Umbilical cord (tissue), 1 donor: ENCODE measurements at regions not wholly inside any gene's neighbourhood (a gene's known extent, or its start where the extent isn't known, plus 50 kb on each side); places are given as distances from the start of the nearest gene placed in this dataset.

Experiments
- DNase-seq: peaks from one replicate; pipeline ENCODE4 v3.0.0-alpha.2; 2015; ENCODE audit warnings: low spot score

DNA sequence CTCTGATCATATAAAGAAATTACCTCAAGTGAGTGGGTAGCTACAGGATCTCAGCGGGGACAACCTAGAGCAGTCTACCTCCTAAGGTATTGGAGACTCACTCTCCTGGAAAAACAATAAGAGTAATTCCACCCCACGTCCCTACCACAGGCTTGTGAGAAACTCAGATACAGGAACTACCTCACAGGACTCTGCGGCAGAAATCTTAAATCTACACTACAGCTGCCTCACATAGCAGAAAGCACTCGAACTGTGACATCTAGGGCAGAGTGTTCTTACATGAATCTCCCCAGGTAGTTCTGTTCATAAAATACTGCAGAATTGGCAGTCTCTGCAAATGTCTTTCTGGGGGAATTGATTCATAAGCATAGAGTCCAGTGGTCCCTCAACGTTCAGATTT, 382.9 kb upstream of the IL12A start:
- no peak for DNase-seq

DNA sequence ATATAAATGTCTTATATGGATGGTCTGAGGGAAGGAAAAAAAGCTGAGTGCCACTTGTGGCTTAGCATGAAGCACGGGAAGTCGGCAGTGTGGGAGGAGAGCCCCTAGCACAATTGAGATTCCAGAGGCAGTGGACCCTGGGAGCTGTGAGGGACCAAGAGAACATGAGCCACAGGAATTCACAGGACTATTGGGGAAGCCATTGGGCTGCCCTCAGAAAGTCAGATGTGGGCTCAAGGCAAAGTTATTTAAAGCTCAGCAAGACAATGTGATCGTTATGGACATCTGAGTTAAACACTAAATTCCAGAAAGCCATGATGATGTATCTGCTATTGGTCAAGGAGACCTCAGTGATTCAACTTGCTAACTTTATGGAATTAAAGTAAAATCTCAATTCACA, 380.8 kb upstream of the IL12A start:
- no peak for DNase-seq

DNA sequence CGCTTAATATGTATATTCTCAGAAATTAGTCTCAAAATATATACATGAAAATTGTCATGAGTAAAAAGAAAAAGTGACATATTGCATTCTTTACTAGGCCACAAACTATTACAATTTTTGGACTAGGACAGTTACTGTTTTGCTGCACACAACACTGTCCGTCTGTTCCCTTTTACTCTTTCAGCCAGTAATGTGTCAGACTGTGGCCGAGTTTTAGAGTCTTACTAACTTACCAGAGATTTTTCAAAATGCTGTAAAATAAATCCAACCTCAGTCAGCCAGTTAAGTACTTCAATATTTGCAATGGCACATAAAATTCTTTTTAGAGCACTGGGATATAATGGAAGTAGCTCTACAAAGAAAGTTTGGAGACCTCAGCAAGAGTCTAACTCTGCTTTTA, 380.3 kb upstream of the IL12A start:
- DNase-seq: peak; percentile 70

DNA sequence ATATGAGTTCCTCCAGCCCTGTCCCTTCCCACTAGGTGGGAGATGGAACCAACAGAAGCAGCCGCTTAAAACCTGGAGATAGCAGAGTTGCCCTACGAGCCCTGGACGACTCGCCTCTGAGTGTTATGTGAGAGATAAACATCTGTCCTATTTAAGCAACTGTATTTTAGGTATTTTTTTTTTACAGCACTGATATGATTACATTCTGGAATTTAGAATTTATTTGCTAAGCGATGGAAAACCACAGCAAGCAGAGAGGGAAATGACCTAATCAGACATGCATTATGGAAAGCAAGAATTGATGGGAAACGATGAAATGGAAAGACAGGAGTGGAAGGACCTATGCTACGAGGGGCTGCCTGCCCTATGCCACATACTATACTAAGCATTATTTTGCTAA, 379.0 kb upstream of the IL12A start:
- DNase-seq: no peak

DNA sequence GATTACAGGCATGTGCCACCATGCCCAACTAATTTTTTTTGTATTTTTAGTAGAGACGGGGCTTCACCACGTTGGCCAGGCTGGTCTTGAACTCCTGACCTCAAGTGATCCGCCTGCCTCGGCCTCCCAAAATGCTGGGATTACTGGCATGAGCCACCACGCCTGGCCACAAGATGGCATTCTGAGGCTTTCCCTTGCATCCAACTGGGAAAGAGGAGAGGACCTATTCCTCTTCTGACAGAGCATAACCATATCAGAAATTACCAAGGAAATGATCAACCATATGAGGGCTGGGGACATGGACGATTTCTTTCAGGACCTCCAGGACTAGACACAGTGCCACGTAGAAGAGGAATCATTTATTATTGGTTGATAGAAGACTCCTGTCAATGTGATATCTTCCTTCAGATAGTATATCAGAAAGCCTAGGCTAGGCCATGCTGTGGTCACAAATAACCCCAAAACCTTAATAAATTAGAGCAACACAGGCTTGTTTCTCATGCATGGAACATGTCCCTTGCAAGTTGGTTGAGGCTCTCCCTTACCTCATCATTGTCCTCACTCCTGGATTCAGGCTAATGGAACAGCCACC, 372.3 kb upstream of the IL12A start:
- DNase-seq: peak; percentile 49

DNA sequence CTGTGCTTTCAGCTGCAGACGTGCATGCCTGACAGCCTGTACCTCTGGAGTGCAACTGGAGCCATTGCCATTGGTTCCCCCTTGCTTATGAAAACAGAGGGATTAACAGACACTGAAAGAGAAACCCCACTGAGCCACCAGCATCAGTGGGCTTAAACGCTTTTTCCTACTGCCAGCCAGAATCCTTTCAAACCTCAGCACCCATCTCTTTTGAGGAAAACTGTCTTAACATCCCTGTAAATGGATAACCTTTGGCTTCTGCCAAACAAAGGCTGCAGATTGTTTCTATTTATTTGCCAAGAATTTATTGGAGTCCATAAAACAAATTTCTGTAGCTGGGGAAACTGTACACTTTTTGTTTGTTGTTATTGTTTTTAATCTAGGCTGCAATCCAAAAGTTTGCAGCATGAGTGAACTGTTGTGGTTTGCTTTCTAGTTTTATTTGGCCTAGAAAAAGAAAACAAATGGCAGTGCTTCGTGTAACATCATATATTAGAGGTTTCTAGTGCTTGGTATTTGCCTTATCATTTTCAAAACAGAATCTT, 369.2 kb upstream of the IL12A start:
- peak; percentile 4 for DNase-seq

DNA sequence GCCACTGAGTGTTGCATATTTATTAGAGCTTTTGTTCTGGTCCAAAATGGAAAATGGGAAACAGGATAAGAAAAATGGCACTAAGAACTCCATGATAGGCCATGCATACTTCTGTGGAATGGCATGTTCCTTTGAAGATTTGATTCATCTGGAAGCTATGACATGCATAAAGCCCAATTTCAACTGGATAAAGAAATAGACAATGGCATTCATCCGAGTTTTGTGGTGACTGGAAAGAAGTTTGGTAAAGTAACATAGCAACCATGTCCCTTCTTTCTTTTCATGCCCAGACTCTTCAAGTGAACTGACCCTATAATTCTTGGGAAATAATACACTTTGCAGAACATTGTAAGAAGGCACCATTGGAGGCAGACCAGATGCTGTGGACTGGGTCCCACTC, 368.4 kb upstream of the IL12A start:
- DNase-seq: no peak

DNA sequence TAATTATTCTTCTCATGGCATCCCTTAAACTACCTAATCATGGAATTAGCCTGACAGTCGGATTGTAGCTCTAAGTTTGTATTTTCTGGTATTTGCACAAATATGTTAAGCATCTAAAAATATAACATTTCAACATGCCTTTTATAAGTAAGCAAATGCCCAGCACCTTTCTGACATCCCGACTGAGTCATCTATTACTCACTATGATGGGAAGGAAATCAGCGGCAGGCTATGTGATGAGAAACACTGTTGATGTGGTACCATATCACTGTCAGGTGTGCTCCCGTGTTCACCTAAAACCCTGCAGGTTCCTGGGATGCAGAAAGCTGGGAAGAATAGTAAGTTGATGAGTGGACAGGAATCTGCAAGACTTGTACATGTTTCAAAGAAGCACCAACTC, 367.8 kb upstream of the IL12A start:
- DNase-seq: no peak

DNA sequence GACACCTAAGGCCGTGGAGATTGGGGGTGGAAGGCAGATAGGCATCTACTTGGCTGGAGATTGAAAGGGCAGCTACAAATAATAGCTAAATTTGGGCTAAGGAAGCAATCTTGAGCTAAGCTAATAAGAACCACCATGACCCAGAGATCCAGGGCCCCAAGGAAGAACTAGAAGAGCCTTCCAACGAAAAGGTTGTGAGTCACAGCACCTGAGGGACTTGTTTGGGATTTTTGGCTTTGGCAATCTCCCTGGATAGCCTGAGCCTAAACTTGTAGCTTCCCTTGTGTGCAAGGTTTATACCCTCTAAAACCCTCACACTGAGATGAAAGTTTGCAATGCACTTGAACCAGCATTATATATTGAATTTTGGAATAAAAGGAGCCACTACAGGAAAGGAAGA, 364.0 kb upstream of the IL12A start:
- no peak for DNase-seq

DNA sequence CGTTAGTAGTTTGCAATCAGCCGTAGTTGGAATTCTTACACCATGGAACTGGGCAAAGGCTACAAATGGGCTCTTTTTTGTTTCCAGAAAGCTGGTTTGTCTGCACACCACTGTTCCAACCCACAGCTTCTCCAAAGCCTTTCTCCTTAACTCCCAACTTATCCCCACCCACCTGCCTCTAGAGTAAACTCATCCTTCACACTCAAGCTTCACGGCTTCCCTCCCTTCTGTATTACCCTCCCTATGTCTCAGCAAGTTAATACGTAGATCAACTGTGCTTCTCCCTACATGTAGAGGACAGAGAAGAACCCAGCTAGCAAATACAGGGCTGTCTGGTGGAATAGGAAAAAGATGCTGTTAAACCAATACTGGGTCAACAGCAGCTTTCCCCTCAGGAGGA, 363.0 kb upstream of the IL12A start:
- DNase-seq: no peak

DNA sequence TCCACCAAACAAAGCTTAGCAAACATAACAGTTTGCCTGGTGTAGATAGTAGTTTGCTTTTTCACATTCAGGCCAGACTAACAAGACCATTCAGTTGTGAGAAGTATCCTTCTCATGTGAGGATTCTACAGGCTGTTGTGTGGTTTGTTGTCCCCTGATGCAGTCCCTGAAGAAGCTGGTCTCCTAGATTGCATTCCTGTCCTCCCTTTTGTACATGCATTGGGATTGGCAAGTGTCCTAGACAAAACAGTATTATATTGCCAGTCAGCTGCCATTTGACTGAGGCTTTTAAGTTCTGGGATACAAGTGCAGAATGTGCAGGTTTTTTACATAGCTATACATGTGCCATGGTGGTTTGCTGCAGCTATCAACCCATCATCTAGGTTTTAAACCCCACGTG, 362.0 kb upstream of the IL12A start:
- DNase-seq: no peak

DNA sequence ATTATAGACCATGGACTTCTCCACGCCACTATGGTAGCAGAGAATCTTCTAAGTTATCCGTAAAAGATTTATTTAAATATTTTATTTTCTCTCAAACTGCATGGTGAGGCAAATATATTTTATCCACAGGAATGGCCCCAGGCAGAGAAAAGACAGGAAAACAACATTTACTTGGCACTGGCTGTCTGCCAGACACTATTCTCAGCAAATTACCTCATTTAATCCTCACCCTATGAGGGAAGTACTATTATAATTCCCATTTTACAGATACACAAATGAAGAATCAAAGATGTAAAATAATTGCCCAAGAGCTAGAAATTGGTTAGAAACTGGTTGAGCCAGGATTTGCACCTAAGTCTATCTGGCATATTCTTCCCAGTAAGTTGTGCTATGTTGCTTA, 361.4 kb upstream of the IL12A start:
- DNase-seq: no peak

DNA sequence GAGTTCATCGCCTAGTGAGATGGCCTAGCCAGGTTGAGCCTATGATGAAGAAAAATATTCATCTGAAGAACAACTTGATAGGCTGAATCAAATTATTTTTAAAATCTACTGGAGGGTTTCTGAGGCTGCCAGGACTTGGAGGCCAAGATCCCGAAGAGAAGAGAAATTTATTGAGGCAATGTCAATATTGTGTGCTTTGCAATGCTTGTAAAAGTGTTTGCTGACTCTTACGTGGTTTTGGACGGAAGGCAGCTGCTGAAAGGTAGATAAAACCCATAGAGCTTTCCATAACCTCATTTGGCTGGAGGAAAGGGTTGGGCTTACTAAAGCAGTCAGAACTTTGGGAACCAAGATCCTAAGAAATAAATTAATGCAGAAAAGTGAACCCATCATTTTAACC, 361.0 kb upstream of the IL12A start:
- DNase-seq: no peak

DNA sequence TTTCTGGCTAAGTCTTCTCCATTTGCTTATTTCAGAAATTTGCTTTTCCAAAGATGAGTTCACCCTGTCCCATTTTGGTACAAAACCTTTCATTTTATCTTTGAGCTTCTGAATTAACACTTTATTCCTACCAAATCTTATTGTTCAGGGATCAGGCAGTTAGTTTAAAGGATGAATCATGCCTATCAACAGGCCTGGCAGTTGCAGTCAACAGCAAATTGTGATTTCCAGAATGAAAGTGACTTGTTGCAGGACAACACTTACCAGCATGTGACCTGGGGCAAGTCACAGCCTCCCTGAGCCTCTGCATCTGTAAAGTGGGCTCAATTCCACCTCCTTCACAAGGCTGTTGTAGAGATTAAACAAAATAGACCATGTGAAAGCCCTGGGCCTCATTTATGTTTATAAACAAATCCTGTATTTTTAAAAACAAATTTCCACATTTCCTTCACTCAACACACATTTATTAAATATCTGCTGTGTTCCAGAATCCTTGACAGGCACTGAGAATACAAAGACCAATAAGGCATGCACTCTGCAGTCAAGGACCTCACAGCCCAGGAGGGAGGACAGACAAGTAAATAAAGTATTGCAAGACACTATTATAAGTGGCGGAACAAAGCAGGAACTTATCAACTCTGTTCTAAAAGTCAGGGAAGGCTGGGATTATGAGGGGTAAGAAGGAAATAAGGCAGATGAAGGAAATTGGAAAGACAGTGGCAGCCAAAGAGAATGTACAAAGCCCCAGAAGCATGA, 359.1 kb upstream of the IL12A start:
- no peak for DNase-seq

DNA sequence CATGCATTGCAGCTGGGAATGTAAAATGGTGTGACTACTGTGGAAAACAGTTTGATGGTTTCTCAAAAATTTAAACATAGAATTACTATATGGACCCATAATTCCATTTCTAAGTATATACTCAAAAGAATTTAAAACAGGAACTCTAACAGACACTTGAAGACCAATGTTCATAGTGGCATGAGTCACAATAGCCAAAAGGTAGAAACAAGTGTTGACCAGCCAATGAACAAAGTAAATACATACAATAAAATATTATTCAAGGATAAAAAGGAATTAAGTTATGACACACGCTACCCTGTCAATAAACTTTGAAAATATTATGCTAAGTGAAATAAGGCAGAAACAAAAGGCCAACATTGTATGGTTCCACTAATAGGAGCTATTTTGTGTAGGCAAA, 357.4 kb upstream of the IL12A start:
- DNase-seq: no peak

DNA sequence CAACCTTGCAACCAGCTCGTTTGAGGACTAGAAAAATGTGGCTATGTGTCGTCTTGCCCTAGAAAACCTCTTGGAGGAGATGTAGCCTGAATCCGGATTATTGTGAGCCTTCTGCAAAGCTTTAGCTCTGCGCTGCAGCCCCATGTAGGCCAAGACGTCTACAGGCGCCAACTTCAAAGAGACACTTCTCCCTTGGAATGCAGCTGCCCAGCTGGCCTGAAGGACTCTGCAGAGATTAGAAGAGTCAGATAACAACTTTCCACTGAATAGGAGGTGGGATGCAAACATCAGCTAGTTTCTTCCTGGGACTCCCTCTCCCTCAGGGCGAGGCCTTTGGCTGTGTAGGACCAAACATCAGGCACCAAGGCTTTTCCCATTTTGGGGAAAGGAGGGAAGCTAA, 356.5 kb upstream of the IL12A start:
- peak; percentile 5 for DNase-seq

DNA sequence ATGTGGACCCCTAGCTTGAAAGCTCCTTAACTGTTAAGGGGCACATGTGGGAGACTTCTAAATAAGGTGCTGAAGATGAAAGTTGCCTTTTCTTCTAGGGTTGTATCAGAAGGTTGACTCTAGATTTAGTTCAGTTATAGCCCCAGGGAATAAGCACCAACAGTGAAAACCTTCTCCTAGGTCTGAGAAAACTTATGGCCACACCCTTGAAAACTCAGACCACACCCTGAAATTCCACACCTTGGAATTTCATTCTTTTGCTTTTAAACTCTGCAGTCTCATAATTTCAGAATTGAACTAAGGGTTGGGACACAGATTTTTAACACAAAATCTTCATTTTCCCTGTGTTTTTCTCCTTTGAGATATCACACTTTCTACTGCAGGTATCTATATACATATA, 355.8 kb upstream of the IL12A start:
- DNase-seq: no peak

DNA sequence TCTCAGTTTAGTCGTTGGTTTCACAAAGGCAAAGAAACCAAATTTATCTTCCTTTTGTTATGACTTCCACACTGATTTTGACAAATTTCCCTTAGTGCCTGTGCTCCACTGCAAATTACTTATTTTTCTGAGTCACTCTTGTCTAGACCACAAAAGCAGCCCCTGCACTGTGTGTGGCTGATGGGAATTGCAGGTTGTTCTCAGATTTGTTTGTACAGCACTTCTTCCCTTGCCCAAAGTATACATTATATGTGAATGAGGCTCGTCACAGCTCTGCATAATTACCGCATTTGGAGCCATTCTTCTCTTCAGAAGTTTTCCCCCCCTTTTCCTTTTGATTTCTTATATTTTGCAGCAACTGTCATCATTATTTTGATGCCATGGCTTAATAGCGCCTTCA, 354.2 kb upstream of the IL12A start:
- no peak for DNase-seq

DNA sequence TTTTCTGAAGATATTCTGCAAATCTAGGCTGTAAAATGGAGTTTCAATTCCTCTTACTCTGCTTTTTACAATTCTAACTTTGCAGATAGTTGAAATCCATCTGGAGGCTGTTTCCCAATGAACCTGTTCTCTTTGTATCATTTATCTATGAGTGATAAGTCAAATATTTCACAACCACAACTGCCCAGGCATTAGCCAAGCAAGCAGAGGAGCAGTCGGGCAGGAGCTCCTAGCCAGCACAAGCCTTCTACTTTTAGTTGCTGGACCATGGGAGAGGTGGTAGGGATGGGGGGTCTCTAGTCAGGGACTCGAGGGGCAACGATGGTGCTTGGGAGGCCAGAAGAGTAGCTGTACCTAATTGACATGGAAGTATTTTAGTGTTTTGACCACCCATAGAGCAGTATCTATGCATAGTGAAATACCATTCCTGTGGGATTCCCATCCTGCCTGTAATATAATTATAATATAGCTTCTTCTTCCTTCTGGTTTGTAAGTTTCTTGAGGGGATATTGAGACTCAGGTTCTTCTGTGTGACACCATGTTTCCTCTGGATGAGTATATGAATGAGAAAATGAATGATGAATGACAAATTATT, 353.5 kb upstream of the IL12A start:
- no peak for DNase-seq

DNA sequence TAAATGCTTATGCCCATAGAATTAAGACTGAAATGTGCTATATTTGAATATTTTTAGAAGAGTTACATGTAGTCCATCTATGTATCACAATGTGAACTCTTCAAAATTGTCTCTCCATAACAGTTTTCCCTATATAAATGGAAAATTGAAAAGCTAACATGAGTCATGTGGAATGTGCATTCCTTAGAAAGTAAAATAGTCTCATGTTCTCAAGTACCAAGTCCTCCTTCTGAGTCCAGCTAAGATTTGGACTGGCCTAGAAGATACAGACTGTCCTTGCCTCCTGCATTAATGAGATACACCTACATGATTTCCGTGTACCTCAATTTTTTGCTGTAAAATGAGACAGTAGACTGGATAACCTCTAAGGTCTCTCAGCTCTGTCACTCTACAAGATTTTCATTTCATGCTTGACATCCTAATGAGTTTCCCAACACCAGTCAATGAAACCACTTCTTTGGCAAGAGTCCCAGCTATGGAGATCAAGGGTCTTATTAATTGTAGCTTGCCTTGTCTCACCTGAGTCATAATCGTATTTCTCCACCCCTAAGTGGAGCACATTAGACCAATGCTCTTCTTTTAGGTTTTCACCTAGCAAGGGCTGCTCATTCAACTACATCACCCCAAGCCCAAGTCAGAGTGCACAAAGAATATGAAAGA, 350.6 kb upstream of the IL12A start:
- peak; percentile 50 for DNase-seq

DNA sequence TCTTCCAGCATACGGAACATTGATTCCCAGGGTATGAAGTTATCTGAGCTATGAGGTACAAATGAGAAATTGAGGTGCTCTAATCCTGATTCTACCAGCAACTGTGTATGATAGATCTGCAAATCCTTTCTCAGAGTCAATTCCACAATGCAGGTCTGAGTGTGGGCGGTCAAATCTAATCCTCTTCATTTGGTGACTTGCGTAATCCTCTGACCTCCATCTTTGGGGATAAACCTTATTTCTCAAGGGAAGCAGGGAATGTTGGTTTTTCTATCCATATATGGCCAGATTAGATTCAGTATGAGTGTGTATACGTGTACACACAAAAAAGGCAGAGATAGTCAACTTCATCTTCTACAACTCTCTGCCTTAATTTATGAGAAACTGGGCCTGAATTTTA, 348.4 kb upstream of the IL12A start:
- peak; percentile 5 for DNase-seq

DNA sequence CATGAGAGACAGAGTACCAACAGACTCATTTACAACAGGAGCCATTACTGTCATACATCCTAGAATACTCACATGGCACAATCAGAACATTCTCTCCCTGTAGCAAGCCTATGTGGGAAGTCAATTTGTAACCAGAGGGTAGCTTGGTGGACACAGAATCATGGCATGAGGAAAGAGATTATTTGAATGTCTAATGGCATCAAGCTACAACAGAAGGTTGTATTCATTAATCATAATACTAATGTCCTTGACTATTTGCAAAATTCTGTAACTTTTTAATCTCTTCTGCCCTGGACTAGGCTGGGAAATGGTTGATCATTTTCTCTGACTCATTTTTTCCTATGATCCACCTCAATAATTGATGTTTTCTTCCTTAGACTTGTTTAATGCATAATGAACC, 345.2 kb upstream of the IL12A start:
- DNase-seq: no peak

DNA sequence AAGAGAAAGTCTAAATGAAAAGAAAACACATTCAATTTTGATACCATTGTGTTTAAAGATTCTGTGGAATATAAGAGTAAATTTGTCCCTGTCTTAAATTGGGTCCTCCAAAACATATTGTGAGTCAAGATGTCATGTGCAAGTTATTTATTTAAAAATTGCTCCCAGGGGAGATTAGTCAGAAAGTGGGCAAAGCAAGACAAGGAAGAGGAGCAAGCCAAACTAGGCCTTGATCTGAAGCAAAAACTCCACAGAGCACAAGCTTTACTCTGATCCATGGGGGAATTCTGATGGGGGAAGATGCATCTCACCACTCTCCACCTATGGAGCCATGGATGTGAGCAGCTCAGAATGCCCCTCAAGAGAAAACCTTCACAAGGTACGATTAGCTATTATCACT, 342.8 kb upstream of the IL12A start:
- DNase-seq: no peak
